CD4-positive, alpha-beta T cell (primary cell): ENCODE measurements at regions not wholly inside any gene's neighbourhood (a gene's known extent, or its start where the extent isn't known, plus 50 kb on each side); places are given as distances from the start of the nearest gene placed in this dataset.

Source experiments
- ATAC-seq: fragments of 200-7000 bp; cut with Tn5 transposase; one replicate; pipeline ENCODE4 v1.10.0; 2022; ENCODE audit warnings: mild to moderate bottlenecking; ENCODE audit not compliant: poor library complexity
- CTCF ChIA-PET: fragments of 350-600 bp; sonication (Branson Sonifier 250); formaldehyde crosslinking; loops from one replicate; lab custom pipeline; 2021; ENCODE audit warnings: antibody characterized with exemption, inconsistent platforms; lab: Charles Lee
- POLR2A ChIA-PET: fragments of 350-600 bp; sonication (Branson Sonifier 250); formaldehyde crosslinking; loops from one replicate; lab custom pipeline; 2021; ENCODE audit warnings: antibody characterized with exemption, inconsistent platforms; lab: Charles Lee
- DNase-seq, 14 experiments: peaks; one replicate each; pipeline ENCODE4 v3.0.0-alpha.2; 2013 to 2020; ENCODE audit warnings: mixed read lengths in 2 of 14
- H3K27ac ChIP-seq, 2 donors: one replicate each; pipeline versions ENCODE4 v1.5.1 to v1.7.0; 2013; ENCODE audit warnings: low read length in 2 of 2, low read depth in 1 of 2, mild to moderate bottlenecking in 1 of 2
- H3K27me3 ChIP-seq, 2 experiments: 1 replicate in 1 of 2; 2 replicates in 1 of 2; pipeline versions ENCODE4 v1.6.1 to v1.7.0; 2013; ENCODE audit warnings: low read length in 2 of 2, control low read depth in 1 of 2, mild to moderate bottlenecking in 1 of 2, moderate library complexity in 1 of 2; ENCODE audit not compliant: insufficient read depth in 2 of 2, control insufficient read depth in 1 of 2
- H3K36me3 ChIP-seq: one replicate; pipeline ENCODE4 v1.6.1; 2013; ENCODE audit warnings: low read length, control low read depth; ENCODE audit not compliant: insufficient read depth
- H3K4me1 ChIP-seq: one replicate; pipeline ENCODE4 v1.6.1; 2013; ENCODE audit warnings: low read length, control low read depth; ENCODE audit not compliant: insufficient read depth
- H3K4me3 ChIP-seq: one replicate; pipeline ENCODE4 v1.5.1; 2013; ENCODE audit warnings: mild to moderate bottlenecking, low read length, moderate library complexity
- H3K9me3 ChIP-seq, 2 experiments: 1 replicate in 1 of 2; 2 replicates in 1 of 2; pipeline versions ENCODE4 v1.6.1 to v1.7.0; 2013; ENCODE audit warnings: low read length in 2 of 2, mild to moderate bottlenecking in 2 of 2, control low read depth in 1 of 2, moderate library complexity in 1 of 2; ENCODE audit not compliant: control insufficient read depth in 1 of 2, insufficient read depth in 1 of 2
- H3K27ac Mint-ChIP-seq: one replicate; pipeline ENCODE4 v1.8.0; 2020; ENCODE audit warnings: mixed read lengths
- H3K27me3 Mint-ChIP-seq: one replicate; pipeline ENCODE4 v1.8.0; 2021; ENCODE audit warnings: mixed read lengths
- H3K36me3 Mint-ChIP-seq: one replicate; pipeline ENCODE4 v1.8.0; 2021; ENCODE audit warnings: low read depth, mixed read lengths
- H3K4me1 Mint-ChIP-seq: one replicate; pipeline ENCODE4 v1.8.0; 2021; ENCODE audit warnings: low read depth, mixed read lengths
- H3K4me3 Mint-ChIP-seq: one replicate; pipeline ENCODE4 v1.8.0; 2020; ENCODE audit warnings: mild to moderate bottlenecking, mixed read lengths
- H3K9me3 Mint-ChIP-seq: one replicate; pipeline ENCODE4 v1.8.0; 2020; ENCODE audit warnings: mixed read lengths
- CTCF ChIP-seq: fragments of 200-600 bp; IDR thresholded peaks from one replicate; pipeline ENCODE4 v1.8.0; 2022; ENCODE audit warnings: antibody characterized with exemption, mild to moderate bottlenecking
- intact Hi-C, 2 experiments: fragments of 100-400 bp; cut with DNase I in 1 of 2; cut with micrococcal nuclease in 1 of 2; formaldehyde crosslinking; loops; one replicate each; pipeline versions ENCODE4 v1.15.1 to v1.9.0; 2023 to 2025; cut with DNase I, micrococcal nuclease

GRCh38 chr14:101639241-101639833, 78.0 kb downstream of the DIO3 start:
- no peak for ATAC-seq
- CTCF ChIA-PET: interaction anchor here (0.6 kb wide), 1 partner anchor 438 kb away, joined by 3 read pairs; no protein-coding TSS in a partner anchor
- no peak for TF ChIP-seq CTCF
- no peaks in the 10 kb centered on the region for H3K9me3 Mint-ChIP-seq
- no peaks in the 10 kb centered on the region for H3K4me1 Mint-ChIP-seq
- no peak overlapping the region for H3K27ac Mint-ChIP-seq
- no peak overlapping the region for H3K4me3 Mint-ChIP-seq
- Histone ChIP-seq H3K27ac (no peak overlapping the region), H3K36me3 (no peaks in the 10 kb centered on the region), H3K27me3 (peaks cover 9 to 19% of the 10 kb centered on the region in 2 experiments), H3K9me3 (no peaks in the 10 kb centered on the region), H3K4me3 (no peak overlapping the region), H3K4me1 (no peaks in the 10 kb centered on the region)
- POLR2A ChIA-PET: no interaction called here
- intact Hi-C loops: no loop called here
- no peak for DNase-seq
- no peaks in the 10 kb centered on the region for H3K36me3 Mint-ChIP-seq
- H3K27me3 Mint-ChIP-seq: peaks cover 65% of the 10 kb centered on the region

- H3K4me1 ChIP-seq: no peaks in the 10 kb centered on the region
- intact Hi-C loops: no loop called here
- ATAC-seq: no peak
- Mint-ChIP-seq H3K27me3 (peaks cover 60% of the 10 kb centered on the region), H3K4me3 (no peak overlapping the region), H3K27ac (no peak overlapping the region), H3K36me3 (no peaks in the 10 kb centered on the region), H3K9me3 (peaks cover 8% of the 10 kb centered on the region), H3K4me1 (no peaks in the 10 kb centered on the region)
- ChIA-PET CTCF (no interaction called here), POLR2A (no interaction called here)
- H3K27ac ChIP-seq: no peak overlapping the region
- no peak overlapping the region for H3K4me3 ChIP-seq
- H3K9me3 ChIP-seq: peaks cover 0 to 3% of the 10 kb centered on the region in 2 experiments
- peaks cover 5% of the 10 kb centered on the region in 2 experiments for H3K27me3 ChIP-seq
- no peak for DNase-seq
- TF ChIP-seq CTCF: no peak
- H3K36me3 ChIP-seq: no peaks in the 10 kb centered on the region
These were observed 82.4 kb downstream of the DIO3 start for GRCh38 chr14:101643651-101644050.

- ChIA-PET POLR2A (no interaction called here), CTCF (no interaction called here)
- Histone ChIP-seq H3K36me3 (no peaks in the 10 kb centered on the region), H3K9me3 (no peaks in the 10 kb centered on the region), H3K27ac (no peak overlapping the region), H3K27me3 (peaks cover 0 to 6% of the 10 kb centered on the region in 2 experiments), H3K4me1 (no peaks in the 10 kb centered on the region), H3K4me3 (no peak overlapping the region)
- Mint-ChIP-seq H3K36me3 (no peaks in the 10 kb centered on the region), H3K4me3 (no peak overlapping the region), H3K27me3 (peaks cover 46% of the 10 kb centered on the region), H3K27ac (no peak overlapping the region), H3K4me1 (no peaks in the 10 kb centered on the region), H3K9me3 (peaks cover 5% of the 10 kb centered on the region)
- no peak for DNase-seq
- no peak for TF ChIP-seq CTCF
- no peak for ATAC-seq
- intact Hi-C loops: no loop called here
These were observed 92.8 kb downstream of the DIO3 start for GRCh38 chr14:101654051-101654450.
